ENCODE measurements at regions not wholly inside any gene's neighbourhood (a gene's known extent, or its start where the extent isn't known, plus 50 kb on each side); places are given as distances from the start of the nearest gene placed in this dataset.
"Not testable (repeated sequence)": the region's sequence is repeated elsewhere in the genome, so short reads cannot be mapped to it uniquely, and the experiment has no call there.

DNA sequence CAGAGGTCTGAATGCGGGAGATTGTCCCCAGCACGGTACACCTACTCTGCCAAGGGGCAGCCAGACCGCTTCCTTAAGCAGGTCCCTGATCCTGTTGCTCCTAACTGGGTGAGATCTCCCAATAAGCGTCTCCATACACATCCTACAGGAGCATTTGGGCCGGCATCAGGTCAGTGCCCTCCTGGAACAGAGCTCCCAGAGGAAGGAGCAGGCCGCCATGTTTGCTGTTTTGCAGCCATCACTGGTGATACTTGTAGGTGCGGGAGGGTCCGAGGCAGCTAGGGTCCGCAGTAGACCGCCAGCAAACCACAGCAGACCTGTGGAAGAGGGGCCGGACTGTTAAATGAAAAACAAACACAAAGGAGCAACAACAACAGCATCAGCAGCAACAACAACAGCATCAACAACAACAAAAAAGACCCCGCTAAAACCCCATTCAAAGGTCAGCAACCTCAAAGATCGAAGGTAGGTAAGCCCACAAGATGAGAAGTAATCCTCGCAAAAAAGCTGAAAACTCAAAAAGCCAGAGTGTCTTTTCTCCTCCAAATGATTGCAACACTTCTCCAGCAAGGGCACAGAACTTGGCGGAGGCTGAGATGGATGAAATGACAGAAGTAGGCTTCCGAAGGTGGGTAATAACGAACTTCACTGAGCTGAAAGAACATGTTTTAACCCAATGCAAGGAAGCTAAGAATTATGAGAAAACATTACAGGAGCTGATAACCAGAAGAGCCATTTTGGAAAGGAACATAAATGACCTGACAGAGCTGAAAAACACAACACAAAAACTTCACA is 79.0 kb upstream of the CDH7 start:
- H3K4me1 ChIP-seq (ENCODE audit: control insufficient read depth, insufficient read depth, low read length): no peaks in the 10 kb centered on the region
- H3K36me3 ChIP-seq (ENCODE audit: control insufficient read depth, insufficient read depth, low read length): no peaks in the 10 kb centered on the region
- no peak overlapping the region for H3K9ac ChIP-seq (ENCODE audit: low read length)
- no peaks in the 10 kb centered on the region for H3K27me3 ChIP-seq (ENCODE audit: control insufficient read depth, insufficient read depth, low read length)
- no peak overlapping the region for H3K27ac ChIP-seq (ENCODE audit: low read depth, low read length)
- no peak overlapping the region for H3K4me3 ChIP-seq (ENCODE audit: low read length)

DNA sequence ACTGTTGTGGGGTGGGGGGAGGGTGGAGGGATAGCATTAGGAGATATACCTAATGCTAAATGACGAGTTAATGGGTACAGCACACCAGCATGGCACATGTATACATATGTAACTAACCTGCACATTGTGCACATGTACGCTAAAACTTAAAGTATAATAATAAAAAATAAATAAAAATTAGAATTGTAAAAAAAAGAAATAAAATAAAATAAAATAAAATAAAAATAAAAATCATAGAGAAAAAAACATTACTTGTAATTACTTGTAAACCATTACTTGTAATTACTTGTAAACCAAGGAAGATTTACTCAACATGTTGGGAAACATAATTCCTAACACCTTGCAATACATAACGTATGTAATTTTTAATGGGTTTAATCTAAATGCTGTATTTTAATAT is 80.7 kb upstream of the CDH7 start:
- H3K9ac ChIP-seq (ENCODE audit: low read length); H3K4me1 ChIP-seq (ENCODE audit: control insufficient read depth, insufficient read depth, low read length); H3K36me3 ChIP-seq (ENCODE audit: control insufficient read depth, insufficient read depth, low read length); H3K4me3 ChIP-seq (ENCODE audit: low read length); H3K27ac ChIP-seq (ENCODE audit: low read depth, low read length); H3K27me3 ChIP-seq (ENCODE audit: control insufficient read depth, insufficient read depth, low read length): not testable (repeated sequence)

DNA sequence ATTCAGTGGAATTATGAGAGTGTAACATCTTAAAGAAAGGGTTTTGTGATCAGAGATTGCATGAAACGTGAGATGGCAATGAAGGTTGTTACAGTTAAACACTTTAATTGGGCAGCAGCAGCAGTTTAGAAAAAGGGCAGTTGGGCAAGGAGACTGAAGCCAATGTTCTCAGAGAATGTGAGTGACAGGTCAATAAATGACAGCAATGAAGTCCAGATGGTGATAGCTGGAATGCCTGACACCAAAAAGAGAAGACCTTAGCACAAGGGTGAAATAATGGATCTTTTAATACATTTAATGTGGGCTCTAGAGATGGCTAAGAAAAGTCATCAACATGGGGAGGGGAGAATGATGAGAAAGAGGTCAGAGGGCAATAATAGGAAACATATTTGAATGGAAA is 89.4 kb upstream of the CDH7 start:
- Histone ChIP-seq H3K36me3 (ENCODE audit: control insufficient read depth, insufficient read depth, low read length) (no peaks in the 10 kb centered on the region), H3K9ac (ENCODE audit: low read length) (no peak overlapping the region), H3K27ac (ENCODE audit: low read depth, low read length) (no peak overlapping the region), H3K4me1 (ENCODE audit: control insufficient read depth, insufficient read depth, low read length) (no peaks in the 10 kb centered on the region), H3K27me3 (ENCODE audit: control insufficient read depth, insufficient read depth, low read length) (no peaks in the 10 kb centered on the region), H3K4me3 (ENCODE audit: low read length) (no peak overlapping the region)

DNA sequence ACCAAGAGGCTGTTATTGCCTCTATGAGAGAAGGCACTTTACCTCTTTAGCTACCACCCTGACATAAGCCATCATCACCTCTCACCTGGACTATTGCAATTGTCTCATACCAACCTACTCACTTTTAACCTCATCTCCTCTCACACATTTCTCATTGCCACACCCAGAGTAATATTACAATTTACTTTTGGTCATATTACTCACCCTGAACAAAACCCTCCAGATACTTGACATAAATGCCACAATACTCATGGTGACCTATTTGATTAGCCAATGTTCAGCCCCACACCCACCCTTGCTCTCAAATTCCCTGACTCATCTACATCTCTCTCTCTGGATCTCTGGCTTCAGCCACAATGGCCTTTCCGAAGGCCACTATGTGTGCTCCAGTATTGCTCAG is 90.9 kb upstream of the CDH7 start:
- H3K9ac ChIP-seq (ENCODE audit: low read length): no peak overlapping the region
- no peak overlapping the region for H3K4me3 ChIP-seq (ENCODE audit: low read length)
- H3K27me3 ChIP-seq (ENCODE audit: control insufficient read depth, insufficient read depth, low read length): no peaks in the 10 kb centered on the region
- no peaks in the 10 kb centered on the region for H3K36me3 ChIP-seq (ENCODE audit: control insufficient read depth, insufficient read depth, low read length)
- H3K27ac ChIP-seq (ENCODE audit: low read depth, low read length): no peak overlapping the region
- H3K4me1 ChIP-seq (ENCODE audit: control insufficient read depth, insufficient read depth, low read length): no peaks in the 10 kb centered on the region

DNA sequence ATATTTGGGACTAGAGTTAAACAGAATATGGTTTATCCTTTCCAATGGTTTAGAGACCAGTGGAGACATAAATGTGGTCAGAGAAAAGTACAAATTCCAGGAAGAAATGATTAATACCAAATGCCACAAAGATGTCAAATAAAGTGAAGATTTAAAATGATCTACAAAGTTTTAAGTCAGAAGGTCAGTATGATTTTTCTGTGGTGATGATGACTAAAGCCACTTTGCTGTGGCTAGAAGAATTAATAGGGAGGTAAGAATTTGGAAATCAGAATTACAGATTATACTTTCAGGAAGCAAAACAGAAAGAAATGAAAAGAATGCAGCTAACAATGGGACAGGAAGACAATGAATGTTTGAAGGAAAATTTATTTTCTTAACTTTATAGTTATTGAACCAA is 91.5 kb upstream of the CDH7 start:
- no peak overlapping the region for H3K4me3 ChIP-seq (ENCODE audit: low read length)

DNA sequence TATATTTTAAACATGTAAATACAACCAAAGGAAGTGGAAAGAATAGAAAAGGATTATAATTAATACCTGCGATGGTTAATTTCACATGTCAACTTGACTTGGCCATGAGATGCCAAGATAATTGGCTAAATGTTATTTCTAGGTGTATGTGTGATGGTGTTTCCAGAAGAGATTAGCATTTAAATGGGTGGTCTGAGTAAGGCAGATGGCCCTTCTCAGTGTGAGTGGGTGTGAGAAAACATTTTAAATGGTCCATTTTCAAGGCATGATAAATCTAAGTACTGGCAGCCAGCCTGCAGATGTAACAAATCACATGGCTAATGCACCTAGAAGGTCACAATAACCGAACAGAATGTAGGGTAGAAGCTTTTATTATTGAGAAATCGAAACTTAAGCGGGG is 99.6 kb upstream of the CDH7 start:
- Histone ChIP-seq H3K27me3 (ENCODE audit: control insufficient read depth, insufficient read depth, low read length) (no peaks in the 10 kb centered on the region), H3K4me3 (ENCODE audit: low read length) (no peak overlapping the region)

More for the DNA sequence above, 91.5 kb upstream of the CDH7 start:
- no peaks in the 10 kb centered on the region for H3K4me1 ChIP-seq (ENCODE audit: control insufficient read depth, insufficient read depth, low read length)
- H3K9ac ChIP-seq (ENCODE audit: low read length): no peak overlapping the region
- H3K27ac ChIP-seq (ENCODE audit: low read depth, low read length): no peak overlapping the region
- H3K27me3 ChIP-seq (ENCODE audit: control insufficient read depth, insufficient read depth, low read length): no peaks in the 10 kb centered on the region
- H3K36me3 ChIP-seq (ENCODE audit: control insufficient read depth, insufficient read depth, low read length): no peaks in the 10 kb centered on the region

DNA sequence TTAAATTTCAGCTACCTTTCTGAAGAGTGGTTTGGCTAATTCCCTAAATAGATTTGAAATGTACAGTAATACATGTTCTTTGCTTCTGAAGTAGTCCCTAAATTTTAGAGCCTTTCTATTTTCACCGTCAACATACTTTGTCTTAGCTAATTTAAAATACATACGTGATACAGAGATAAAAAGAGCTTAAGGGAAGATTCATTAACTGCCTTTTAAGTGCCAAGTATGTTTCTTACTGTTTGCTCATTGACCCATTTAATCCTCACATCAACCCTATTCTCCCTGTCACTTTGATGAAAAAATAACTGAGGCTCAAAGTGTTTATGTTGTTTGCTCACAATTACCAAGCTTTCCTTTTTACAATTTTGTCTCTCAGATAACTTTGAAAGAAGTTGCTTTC is 118.6 kb upstream of the CDH7 start:
- no peaks in the 10 kb centered on the region for H3K36me3 ChIP-seq (ENCODE audit: control insufficient read depth, insufficient read depth, low read length)
- H3K27ac ChIP-seq (ENCODE audit: low read depth, low read length): no peak overlapping the region
- no peak overlapping the region for H3K9ac ChIP-seq (ENCODE audit: low read length)
- no peak overlapping the region for H3K4me3 ChIP-seq (ENCODE audit: low read length)
- H3K27me3 ChIP-seq (ENCODE audit: control insufficient read depth, insufficient read depth, low read length): no peaks in the 10 kb centered on the region
- no peaks in the 10 kb centered on the region for H3K4me1 ChIP-seq (ENCODE audit: control insufficient read depth, insufficient read depth, low read length)

More for the DNA sequence above, 99.6 kb upstream of the CDH7 start:
- no peak overlapping the region for H3K9ac ChIP-seq (ENCODE audit: low read length)
- no peaks in the 10 kb centered on the region for H3K36me3 ChIP-seq (ENCODE audit: control insufficient read depth, insufficient read depth, low read length)
- no peak overlapping the region for H3K27ac ChIP-seq (ENCODE audit: low read depth, low read length)
- H3K4me1 ChIP-seq (ENCODE audit: control insufficient read depth, insufficient read depth, low read length): no peaks in the 10 kb centered on the region

DNA sequence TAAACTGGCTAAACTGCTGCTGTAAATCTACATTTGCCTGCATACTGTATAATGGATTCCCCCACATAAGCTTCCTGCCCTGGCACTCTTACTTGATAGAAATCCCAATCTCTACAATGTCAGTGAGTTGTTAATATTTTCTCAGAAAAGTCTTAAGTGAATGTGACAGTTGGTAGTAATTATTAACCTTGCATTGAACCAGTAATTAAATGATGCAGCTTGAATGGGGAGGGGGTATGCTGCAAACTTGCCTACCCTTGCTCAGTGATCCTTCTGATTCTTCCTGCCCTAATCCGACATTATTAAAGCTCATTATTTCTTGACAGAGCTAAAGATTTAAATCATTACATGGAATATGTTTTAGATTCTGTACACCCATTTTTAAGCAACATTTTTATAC is 119.0 kb upstream of the CDH7 start:
- Histone ChIP-seq H3K9ac (ENCODE audit: low read length) (no peak overlapping the region), H3K4me3 (ENCODE audit: low read length) (no peak overlapping the region), H3K36me3 (ENCODE audit: control insufficient read depth, insufficient read depth, low read length) (no peaks in the 10 kb centered on the region), H3K4me1 (ENCODE audit: control insufficient read depth, insufficient read depth, low read length) (no peaks in the 10 kb centered on the region), H3K27me3 (ENCODE audit: control insufficient read depth, insufficient read depth, low read length) (no peaks in the 10 kb centered on the region), H3K27ac (ENCODE audit: low read depth, low read length) (no peak overlapping the region)

DNA sequence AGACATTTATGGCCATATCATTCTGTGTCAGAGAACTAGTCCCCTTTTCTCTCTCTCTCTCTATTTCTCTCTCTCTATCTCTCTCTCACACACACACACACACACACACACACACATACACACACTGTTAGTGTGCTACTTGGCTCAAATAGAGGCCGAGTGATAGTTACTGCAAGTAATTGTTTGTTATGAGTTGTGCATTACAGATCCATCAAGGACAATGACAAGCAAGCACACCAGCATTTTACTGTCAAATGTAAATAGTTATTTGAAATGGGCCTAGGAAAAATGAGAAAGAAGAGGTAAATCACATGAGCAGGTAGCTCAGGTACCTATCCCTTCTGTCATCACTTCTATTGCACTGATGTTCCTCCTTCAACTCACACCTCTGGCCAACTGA is 122.4 kb upstream of the CDH7 start:
- H3K4me3 ChIP-seq (ENCODE audit: low read length): no peak overlapping the region
- no peak overlapping the region for H3K9ac ChIP-seq (ENCODE audit: low read length)
- H3K27me3 ChIP-seq (ENCODE audit: control insufficient read depth, insufficient read depth, low read length): no peaks in the 10 kb centered on the region
- H3K27ac ChIP-seq (ENCODE audit: low read depth, low read length): no peak overlapping the region
- no peaks in the 10 kb centered on the region for H3K4me1 ChIP-seq (ENCODE audit: control insufficient read depth, insufficient read depth, low read length)
- no peaks in the 10 kb centered on the region for H3K36me3 ChIP-seq (ENCODE audit: control insufficient read depth, insufficient read depth, low read length)

DNA sequence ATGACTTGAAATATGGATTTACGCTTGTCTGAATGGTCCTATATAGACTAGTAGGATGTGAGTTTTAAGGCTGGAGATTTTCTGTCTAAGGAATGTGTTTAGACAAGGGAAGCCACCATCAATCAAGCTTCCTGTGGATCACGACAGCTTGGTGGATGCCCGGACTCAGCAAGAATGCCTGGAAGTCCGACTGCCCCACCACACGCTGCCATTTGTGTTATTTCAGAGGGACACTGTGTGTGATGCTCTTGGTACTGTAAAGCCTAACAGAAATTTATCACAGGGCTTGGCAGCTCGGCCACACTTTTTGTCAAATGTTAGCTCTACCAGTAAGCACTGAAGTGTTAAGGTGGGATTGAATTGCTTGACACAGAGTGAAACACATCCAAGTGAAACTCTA is 127.1 kb upstream of the CDH7 start:
- H3K27ac ChIP-seq (ENCODE audit: low read depth, low read length): no peak overlapping the region
- H3K4me3 ChIP-seq (ENCODE audit: low read length): no peak overlapping the region
- H3K9ac ChIP-seq (ENCODE audit: low read length): no peak overlapping the region
- H3K36me3 ChIP-seq (ENCODE audit: control insufficient read depth, insufficient read depth, low read length): no peaks in the 10 kb centered on the region
- H3K27me3 ChIP-seq (ENCODE audit: control insufficient read depth, insufficient read depth, low read length): no peaks in the 10 kb centered on the region
- H3K4me1 ChIP-seq (ENCODE audit: control insufficient read depth, insufficient read depth, low read length): no peaks in the 10 kb centered on the region

DNA sequence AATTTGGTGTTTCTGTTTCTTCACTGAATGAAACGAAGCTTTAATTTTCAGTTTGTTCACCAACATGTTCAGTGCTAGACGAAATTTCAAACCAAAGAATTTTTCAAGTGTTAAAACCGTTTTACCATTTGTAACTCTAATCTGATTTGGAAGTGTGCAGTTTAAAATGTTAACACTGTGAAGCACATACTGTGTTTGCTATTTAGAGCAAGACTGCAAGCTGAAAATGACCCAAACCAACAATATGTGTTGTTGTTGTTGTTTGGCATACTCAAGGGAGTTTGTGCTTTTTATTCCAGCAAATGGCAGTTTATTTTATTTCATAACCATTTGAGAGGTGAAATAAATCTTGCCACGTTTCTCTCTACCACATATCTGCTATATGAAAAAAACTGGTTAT is 128.4 kb upstream of the CDH7 start:
- H3K27me3 ChIP-seq (ENCODE audit: control insufficient read depth, insufficient read depth, low read length): no peaks in the 10 kb centered on the region
- no peaks in the 10 kb centered on the region for H3K4me1 ChIP-seq (ENCODE audit: control insufficient read depth, insufficient read depth, low read length)
- H3K9ac ChIP-seq (ENCODE audit: low read length): no peak overlapping the region

DNA sequence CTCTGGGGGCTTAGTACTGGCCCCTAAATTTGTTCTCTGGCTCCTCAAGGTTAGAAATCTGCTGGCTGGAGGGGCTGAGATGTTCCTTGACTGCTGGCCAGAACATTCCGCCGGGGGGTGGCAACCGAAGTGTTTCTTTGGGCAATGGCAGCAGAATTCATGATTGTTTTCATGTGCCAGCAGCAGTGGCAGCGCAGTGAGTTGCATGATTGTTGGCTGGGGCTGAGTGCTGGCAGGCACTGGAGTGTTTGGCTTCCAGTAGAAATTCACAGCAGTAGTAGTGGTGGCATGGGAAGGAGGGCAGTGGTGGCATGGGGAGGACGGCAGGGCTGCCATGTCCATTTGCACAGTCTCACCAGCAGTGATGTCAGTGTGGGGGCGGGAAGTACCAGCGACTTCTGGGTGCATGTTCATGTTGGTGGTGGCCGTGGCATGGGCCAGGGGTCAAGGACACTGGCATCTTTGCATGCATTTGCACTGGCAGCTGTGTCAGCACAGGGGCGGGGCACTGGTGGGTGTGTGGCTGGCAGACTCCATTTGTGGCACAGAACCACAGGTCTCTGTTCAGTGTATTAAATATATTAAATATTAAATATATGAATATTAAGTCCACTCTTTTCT is 130.6 kb upstream of the CDH7 start:
- H3K36me3 ChIP-seq (ENCODE audit: control insufficient read depth, insufficient read depth, low read length): no peaks in the 10 kb centered on the region
- H3K4me3 ChIP-seq (ENCODE audit: low read length): no peak overlapping the region
- H3K9ac ChIP-seq (ENCODE audit: low read length): no peak overlapping the region
- no peaks in the 10 kb centered on the region for H3K4me1 ChIP-seq (ENCODE audit: control insufficient read depth, insufficient read depth, low read length)
- H3K27ac ChIP-seq (ENCODE audit: low read depth, low read length): no peak overlapping the region
- H3K27me3 ChIP-seq (ENCODE audit: control insufficient read depth, insufficient read depth, low read length): no peaks in the 10 kb centered on the region

More for the DNA sequence above, 128.4 kb upstream of the CDH7 start:
- H3K4me3 ChIP-seq (ENCODE audit: low read length): no peak overlapping the region
- no peak overlapping the region for H3K27ac ChIP-seq (ENCODE audit: low read depth, low read length)
- H3K36me3 ChIP-seq (ENCODE audit: control insufficient read depth, insufficient read depth, low read length): no peaks in the 10 kb centered on the region

DNA sequence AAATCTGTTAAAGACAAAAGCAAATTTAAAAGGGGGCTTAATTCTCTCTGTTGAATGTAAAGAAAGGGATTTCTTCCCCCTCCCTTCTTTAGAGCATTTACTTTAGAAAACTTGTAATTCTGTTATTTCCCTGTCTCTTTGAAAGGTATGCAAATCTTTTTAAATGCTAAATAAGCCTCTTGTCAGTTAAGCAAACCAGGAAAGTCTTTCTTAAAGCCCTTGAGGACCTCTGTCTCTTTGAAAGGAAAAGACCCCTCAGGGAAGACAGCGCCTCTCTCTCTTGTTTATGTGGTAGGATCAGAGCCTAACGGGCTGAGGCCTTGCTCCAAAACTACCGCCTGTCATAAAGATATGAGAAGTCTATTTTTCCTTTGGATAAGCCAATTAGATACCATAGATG is 139.9 kb upstream of the CDH7 start:
- no peaks in the 10 kb centered on the region for H3K36me3 ChIP-seq (ENCODE audit: control insufficient read depth, insufficient read depth, low read length)
- no peak overlapping the region for H3K4me3 ChIP-seq (ENCODE audit: low read length)
- no peak overlapping the region for H3K9ac ChIP-seq (ENCODE audit: low read length)
- no peak overlapping the region for H3K27ac ChIP-seq (ENCODE audit: low read depth, low read length)
- no peaks in the 10 kb centered on the region for H3K4me1 ChIP-seq (ENCODE audit: control insufficient read depth, insufficient read depth, low read length)
- no peaks in the 10 kb centered on the region for H3K27me3 ChIP-seq (ENCODE audit: control insufficient read depth, insufficient read depth, low read length)
